ENCODE measurements at regions not wholly inside any gene's neighbourhood (a gene's known extent, or its start where the extent isn't known, plus 50 kb on each side); places are given as distances from the start of the nearest gene placed in this dataset.

GRCh38 chr16:72373201-72373600, 201.2 kb upstream of the PMFBP1 start:
- Histone ChIP-seq H3K27ac (no peak overlapping the region), H3K9me3 (no peaks in the 10 kb centered on the region), H3K4me1 (peaks cover 0 to 4% (median 0%) of the 10 kb centered on the region in 4 donors), H3K36me3 (no peaks in the 10 kb centered on the region), H3K27me3 (no peaks in the 10 kb centered on the region), H3K4me3 (no peak overlapping the region)
- 94 to 98% methylated on average over 2 of the region's 2 CpGs for WGBS, 2 donors
- no peak for DNase-seq
- ATAC-seq (ENCODE audit: low FRiP score in 2 of 2) = no peak
- TF ChIP-seq EP300 (IDR thresholded peaks at IDR 0.05) = no peak
- no peak for TF ChIP-seq POLR2AphosphoS5 (IDR thresholded peaks at IDR 0.05)
- no peak for TF ChIP-seq POLR2A (IDR thresholded peaks at IDR 0.05)
- TF ChIP-seq, protein P1, sequence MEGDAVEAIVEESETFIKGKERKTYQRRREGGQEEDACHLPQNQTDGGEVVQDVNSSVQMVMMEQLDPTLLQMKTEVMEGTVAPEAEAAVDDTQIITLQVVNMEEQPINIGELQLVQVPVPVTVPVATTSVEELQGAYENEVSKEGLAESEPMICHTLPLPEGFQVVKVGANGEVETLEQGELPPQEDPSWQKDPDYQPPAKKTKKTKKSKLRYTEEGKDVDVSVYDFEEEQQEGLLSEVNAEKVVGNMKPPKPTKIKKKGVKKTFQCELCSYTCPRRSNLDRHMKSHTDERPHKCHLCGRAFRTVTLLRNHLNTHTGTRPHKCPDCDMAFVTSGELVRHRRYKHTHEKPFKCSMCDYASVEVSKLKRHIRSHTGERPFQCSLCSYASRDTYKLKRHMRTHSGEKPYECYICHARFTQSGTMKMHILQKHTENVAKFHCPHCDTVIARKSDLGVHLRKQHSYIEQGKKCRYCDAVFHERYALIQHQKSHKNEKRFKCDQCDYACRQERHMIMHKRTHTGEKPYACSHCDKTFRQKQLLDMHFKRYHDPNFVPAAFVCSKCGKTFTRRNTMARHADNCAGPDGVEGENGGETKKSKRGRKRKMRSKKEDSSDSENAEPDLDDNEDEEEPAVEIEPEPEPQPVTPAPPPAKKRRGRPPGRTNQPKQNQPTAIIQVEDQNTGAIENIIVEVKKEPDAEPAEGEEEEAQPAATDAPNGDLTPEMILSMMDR (IDR thresholded peaks at IDR 0.05) = no peak

DNA sequence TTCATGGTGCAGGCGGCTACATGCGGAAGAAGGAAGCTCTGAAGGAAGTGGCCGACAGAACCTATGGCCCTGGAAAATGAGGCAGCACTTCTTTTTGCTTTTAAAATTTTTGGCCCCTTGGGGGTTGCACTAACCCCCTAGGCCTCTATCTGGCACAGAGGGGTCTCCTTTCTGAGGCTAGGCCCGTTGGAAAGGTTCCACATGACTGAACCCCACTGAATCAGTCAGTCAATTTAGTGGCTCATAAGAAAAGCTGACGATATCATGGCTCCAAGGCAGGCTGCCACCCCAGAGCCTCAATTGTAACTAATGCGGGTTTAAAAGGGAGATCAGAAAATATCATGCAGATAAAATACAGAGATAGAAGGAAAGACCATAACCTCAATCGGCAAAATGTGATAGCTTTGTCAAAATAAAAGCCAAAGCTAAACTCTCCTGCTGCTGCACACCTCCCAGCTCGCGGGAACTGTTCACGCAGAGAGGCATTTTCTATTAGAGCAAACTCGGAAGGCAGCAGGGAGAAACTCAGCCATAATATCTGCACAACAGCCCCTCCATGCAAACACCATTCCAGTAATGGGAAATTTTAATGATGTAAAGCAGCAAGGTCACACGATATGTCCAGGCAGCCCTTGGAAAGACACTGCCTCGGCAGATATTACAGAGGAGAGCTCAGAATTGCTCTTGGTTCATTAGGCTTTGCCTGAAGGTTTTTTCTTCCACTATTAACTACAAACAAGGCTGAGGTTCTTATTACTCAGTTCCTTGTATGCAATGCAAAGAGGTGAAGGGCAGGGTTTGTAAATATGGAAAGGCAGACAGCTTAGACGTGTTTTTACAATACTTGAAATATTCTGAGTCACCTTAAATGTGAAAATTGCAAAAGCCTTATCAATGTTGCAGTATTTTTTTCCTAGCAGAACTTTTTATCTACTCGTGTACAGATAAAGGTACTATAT, 200.4 kb upstream of the PMFBP1 start:
- Histone ChIP-seq H3K4me3 (no peak overlapping the region), H3K4me1 (peaks cover 0 to 4% (median 0%) of the 10 kb centered on the region in 4 donors), H3K36me3 (no peaks in the 10 kb centered on the region), H3K9me3 (no peaks in the 10 kb centered on the region), H3K27me3 (no peaks in the 10 kb centered on the region), H3K27ac (no peak overlapping the region)
- TF ChIP-seq POLR2A (IDR thresholded peaks at IDR 0.05) = no peak
- no peak for TF ChIP-seq EP300 (IDR thresholded peaks at IDR 0.05)
- TF ChIP-seq POLR2AphosphoS5 (IDR thresholded peaks at IDR 0.05) = no peak
- TF ChIP-seq, protein P1 (IDR thresholded peaks at IDR 0.05) = no peak
- DNase-seq (no peak), ATAC-seq (ENCODE audit: low FRiP score in 2 of 2) (no peak)
- 81 to 84% methylated on average over 15 of the region's 15 CpGs for WGBS, 2 donors

GRCh38 chr16:72371307-72372086, 199.5 kb upstream of the PMFBP1 start:
- no peak for DNase-seq
- H3K4me1 ChIP-seq = peaks cover 0 to 4% (median 0%) of the 10 kb centered on the region in 4 donors
- H3K9me3 ChIP-seq = peaks cover 0 to 1% (median 0%) of the 10 kb centered on the region in 4 donors
- ATAC-seq (ENCODE audit: low FRiP score in 2 of 2) = no peak
- no peaks in the 10 kb centered on the region for H3K27me3 ChIP-seq
- no peaks in the 10 kb centered on the region for H3K36me3 ChIP-seq
- 44 to 54% methylated on average over 10 of the region's 10 CpGs for WGBS, 2 donors
- TF ChIP-seq EP300 (IDR thresholded peaks at IDR 0.05) = no peak
- no peak for TF ChIP-seq POLR2A (IDR thresholded peaks at IDR 0.05)
- TF ChIP-seq POLR2AphosphoS5 (IDR thresholded peaks at IDR 0.05) = no peak
- TF ChIP-seq, protein P1 (IDR thresholded peaks at IDR 0.05) = no peak
- no peak overlapping the region for H3K27ac ChIP-seq
- H3K4me3 ChIP-seq = no peak overlapping the region

- Histone ChIP-seq H3K4me1 (peaks cover 0 to 4% (median 0%) of the 10 kb centered on the region in 4 donors), H3K36me3 (no peaks in the 10 kb centered on the region), H3K9me3 (peaks cover 0 to 3% (median 0%) of the 10 kb centered on the region in 4 donors), H3K4me3 (no peak overlapping the region), H3K27ac (no peak overlapping the region), H3K27me3 (no peaks in the 10 kb centered on the region)
- 77 to 83% methylated on average over 1 of the region's 1 CpG for WGBS, 2 donors
- TF ChIP-seq POLR2A (IDR thresholded peaks at IDR 0.05) (no peak), POLR2AphosphoS5 (IDR thresholded peaks at IDR 0.05) (no peak), EP300 (IDR thresholded peaks at IDR 0.05) (no peak)
- TF ChIP-seq, protein P1 (IDR thresholded peaks at IDR 0.05) = no peak
- ATAC-seq (ENCODE audit: low FRiP score in 2 of 2) (no peak), DNase-seq (no peak)
Observed at GRCh38 chr16:72369274-72369673, 197.3 kb upstream of the PMFBP1 start.

All from upper lobe of left lung (tissue), 6 donors.